ENCODE measurements at regions not wholly inside any gene's neighbourhood (a gene's known extent, or its start where the extent isn't known, plus 50 kb on each side); places are given as distances from the start of the nearest gene placed in this dataset.

DNA sequence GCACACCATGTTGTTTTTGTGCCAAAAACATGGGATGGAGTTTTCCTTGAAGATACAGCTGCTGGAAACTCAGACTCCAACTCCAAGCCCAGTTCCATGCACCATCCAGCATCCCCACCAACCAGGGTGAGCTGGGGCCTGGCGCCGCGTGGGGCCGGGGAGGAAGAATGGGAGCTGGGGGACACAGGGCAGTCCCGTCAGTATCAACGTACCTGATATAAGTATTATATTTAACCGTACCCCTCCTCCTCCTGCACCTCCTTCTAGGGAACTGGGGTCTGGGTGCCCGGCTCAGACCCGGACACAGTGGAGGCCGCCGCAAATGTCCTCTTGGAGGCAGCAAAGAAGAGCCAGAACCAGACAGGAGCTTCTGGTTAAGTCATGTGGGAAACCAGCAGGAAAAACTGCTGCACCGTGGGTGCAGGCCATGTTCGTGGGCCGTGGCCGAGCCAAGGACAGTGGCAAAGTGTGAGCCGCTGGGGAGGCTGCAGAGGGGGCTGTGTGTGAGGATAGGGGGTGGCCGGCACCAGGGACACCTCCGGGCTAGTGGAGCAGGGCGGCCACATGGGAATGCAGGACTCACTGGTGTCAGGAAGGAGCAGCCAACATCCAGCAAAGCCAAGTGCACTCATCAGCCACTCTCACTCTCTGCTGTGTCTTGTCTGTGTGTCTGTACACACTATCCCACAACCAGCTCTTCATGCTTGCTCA lies 112.6 kb downstream of the TMEM18 start:
- no peaks in the 10 kb centered on the region for H3K36me3 ChIP-seq (ENCODE audit: control insufficient read depth in 2 of 2, insufficient read depth in 2 of 2, low read length in 2 of 2)
- no peaks in the 10 kb centered on the region for H3K27me3 ChIP-seq (ENCODE audit: control insufficient read depth in 2 of 2, insufficient read depth in 2 of 2, low read length in 2 of 2)
- no peaks in the 10 kb centered on the region for H3K4me1 ChIP-seq (ENCODE audit: control insufficient read depth in 2 of 2, insufficient read depth in 2 of 2, low read length in 2 of 2)
- no peak overlapping the region for H3K4me3 ChIP-seq (ENCODE audit: low read length in 2 of 2)
- no peak overlapping the region for H3K9ac ChIP-seq (ENCODE audit: low read depth in 1 of 2, low read length in 2 of 2)
- H3K27ac ChIP-seq (ENCODE audit: low read depth in 2 of 2, low read length in 2 of 2): no peak overlapping the region
- H3K9me3 ChIP-seq (ENCODE audit: control insufficient read depth in 2 of 2, low read length in 2 of 2): no peaks in the 10 kb centered on the region

DNA sequence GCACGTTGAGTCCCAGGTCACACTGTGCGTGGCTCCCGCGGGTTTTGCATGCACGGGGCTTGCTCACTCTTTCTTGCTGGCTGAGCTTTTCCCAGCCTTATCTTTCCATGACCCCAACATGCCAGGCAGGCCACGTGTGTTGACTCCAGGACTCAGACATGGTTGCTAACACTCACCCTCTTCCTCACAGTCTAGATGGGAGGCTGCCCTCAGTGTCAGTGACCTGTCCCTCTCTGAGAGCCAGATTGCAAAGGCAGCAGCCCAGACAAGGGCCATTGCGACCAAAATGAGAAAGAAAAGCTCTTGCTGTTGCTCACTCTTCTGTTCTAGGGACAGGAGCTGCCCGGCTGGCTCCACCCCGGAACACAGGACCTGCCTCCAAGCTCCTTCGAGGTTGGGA lies 113.7 kb downstream of the TMEM18 start:
- Histone ChIP-seq H3K9ac (ENCODE audit: low read depth in 1 of 2, low read length in 2 of 2) (no peak overlapping the region), H3K4me3 (ENCODE audit: low read length in 2 of 2) (no peak overlapping the region), H3K9me3 (ENCODE audit: control insufficient read depth in 2 of 2, low read length in 2 of 2) (no peaks in the 10 kb centered on the region), H3K4me1 (ENCODE audit: control insufficient read depth in 2 of 2, insufficient read depth in 2 of 2, low read length in 2 of 2) (no peaks in the 10 kb centered on the region), H3K27ac (ENCODE audit: low read depth in 2 of 2, low read length in 2 of 2) (no peak overlapping the region), H3K27me3 (ENCODE audit: control insufficient read depth in 2 of 2, insufficient read depth in 2 of 2, low read length in 2 of 2) (no peaks in the 10 kb centered on the region), H3K36me3 (ENCODE audit: control insufficient read depth in 2 of 2, insufficient read depth in 2 of 2, low read length in 2 of 2) (no peaks in the 10 kb centered on the region)

DNA sequence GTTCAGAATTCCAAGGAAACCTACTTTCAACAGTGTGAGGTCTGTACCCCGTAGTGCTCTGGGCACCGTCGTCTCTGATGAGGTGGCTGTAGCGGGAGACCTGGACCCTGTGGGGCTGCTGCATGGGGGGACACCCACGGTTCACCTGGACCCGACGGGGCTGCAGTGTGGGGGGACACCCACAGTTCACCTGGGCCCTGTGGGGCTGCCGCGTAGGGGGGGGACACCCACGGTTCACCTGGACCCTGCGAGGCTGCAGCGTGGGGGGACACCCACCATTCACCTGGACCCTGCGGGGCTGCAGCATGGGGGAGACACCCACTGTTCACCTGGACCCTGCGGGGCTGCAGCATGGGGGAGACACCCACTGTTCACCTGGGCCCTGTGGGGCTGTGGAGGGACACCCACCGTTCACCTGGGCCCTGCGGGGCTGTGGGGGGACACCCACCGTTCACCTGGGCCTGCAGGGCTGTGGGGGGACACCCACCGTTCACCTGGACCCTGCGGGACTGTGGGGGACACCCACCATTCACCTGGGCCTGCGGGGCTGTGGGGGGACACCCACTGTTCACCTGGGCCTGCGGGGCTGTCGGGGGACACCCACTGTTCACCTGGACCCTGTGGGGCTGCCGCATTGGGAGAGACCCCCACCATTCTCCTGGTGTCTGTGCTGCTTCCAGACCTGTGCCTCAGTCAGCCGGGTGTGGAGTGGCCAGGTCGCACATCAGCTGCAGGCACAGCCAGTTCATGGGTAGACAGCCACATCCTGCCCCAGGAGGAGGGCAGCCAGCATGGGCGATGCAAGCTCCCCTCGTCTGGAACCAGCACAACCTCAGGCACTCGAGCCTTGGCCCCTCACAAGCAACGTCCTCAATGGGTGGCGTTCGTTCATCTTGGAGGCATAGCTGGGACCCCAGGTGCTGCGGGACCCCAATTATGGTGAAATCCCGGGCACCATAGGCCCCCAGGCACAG lies 114.5 kb downstream of the TMEM18 start:
- H3K27me3 ChIP-seq (ENCODE audit: control insufficient read depth in 2 of 2, insufficient read depth in 2 of 2, low read length in 2 of 2): no peaks in the 10 kb centered on the region
- no peak overlapping the region for H3K9ac ChIP-seq (ENCODE audit: low read depth in 1 of 2, low read length in 2 of 2)
- H3K36me3 ChIP-seq (ENCODE audit: control insufficient read depth in 2 of 2, insufficient read depth in 2 of 2, low read length in 2 of 2): no peaks in the 10 kb centered on the region
- H3K4me3 ChIP-seq (ENCODE audit: low read length in 2 of 2): no peak overlapping the region
- H3K4me1 ChIP-seq (ENCODE audit: control insufficient read depth in 2 of 2, insufficient read depth in 2 of 2, low read length in 2 of 2): no peaks in the 10 kb centered on the region
- no peaks in the 10 kb centered on the region for H3K9me3 ChIP-seq (ENCODE audit: control insufficient read depth in 2 of 2, low read length in 2 of 2)
- no peak overlapping the region for H3K27ac ChIP-seq (ENCODE audit: low read depth in 2 of 2, low read length in 2 of 2)

DNA sequence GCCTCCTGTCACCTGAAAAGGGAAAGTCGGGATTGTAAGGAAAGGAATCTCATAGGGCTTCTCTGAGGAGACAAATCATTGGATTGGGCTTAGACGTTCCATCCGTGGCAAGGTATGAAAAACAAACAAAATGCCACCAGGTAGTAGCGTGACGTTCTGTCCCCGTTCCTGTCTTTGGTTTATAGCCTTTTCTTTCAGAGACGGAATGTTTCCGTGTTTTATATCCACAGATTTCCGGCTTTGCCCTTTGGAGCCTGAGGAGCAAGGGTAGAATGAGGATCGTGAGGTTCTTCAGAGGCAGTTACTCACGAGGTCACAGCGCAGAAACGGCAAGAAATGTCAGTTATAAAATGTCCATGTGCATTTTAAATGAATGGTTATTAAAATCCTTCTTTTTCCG lies 118.3 kb downstream of the TMEM18 start:
- H3K27me3 ChIP-seq (ENCODE audit: control insufficient read depth in 2 of 2, insufficient read depth in 2 of 2, low read length in 2 of 2): peaks cover 0 to 2% of the 10 kb centered on the region in 2 donors
- no peaks in the 10 kb centered on the region for H3K36me3 ChIP-seq (ENCODE audit: control insufficient read depth in 2 of 2, insufficient read depth in 2 of 2, low read length in 2 of 2)
- no peak overlapping the region for H3K9ac ChIP-seq (ENCODE audit: low read depth in 1 of 2, low read length in 2 of 2)
- no peak overlapping the region for H3K27ac ChIP-seq (ENCODE audit: low read depth in 2 of 2, low read length in 2 of 2)
- H3K9me3 ChIP-seq (ENCODE audit: control insufficient read depth in 2 of 2, low read length in 2 of 2): no peaks in the 10 kb centered on the region
- H3K4me3 ChIP-seq (ENCODE audit: low read length in 2 of 2): peak overlapping the region in 1 of 2 donors; percentile 50
- no peaks in the 10 kb centered on the region for H3K4me1 ChIP-seq (ENCODE audit: control insufficient read depth in 2 of 2, insufficient read depth in 2 of 2, low read length in 2 of 2)

DNA sequence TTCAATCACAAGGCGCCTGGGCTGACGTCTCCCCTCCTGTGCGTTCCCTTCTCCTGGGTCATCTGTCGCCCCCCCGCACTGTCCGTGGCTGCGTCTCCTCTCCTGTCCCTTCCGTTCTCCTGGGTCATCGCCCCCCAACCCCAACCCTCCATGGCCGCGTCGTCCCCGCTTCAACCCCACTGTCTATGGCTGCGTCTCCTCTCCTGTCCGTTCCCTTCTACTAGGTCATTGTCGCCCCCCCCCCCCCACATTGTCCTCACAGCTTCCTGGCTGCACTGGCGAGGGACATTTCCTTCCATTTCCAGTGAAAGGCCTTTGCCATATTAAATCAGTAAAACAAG lies 118.9 kb downstream of the TMEM18 start:
- H3K4me3 ChIP-seq (ENCODE audit: low read length in 2 of 2): peak overlapping the region in 1 of 2 donors; percentile 48
- H3K9me3 ChIP-seq (ENCODE audit: control insufficient read depth in 2 of 2, low read length in 2 of 2): no peaks in the 10 kb centered on the region
- peaks cover 0 to 2% of the 10 kb centered on the region in 2 donors for H3K27me3 ChIP-seq (ENCODE audit: control insufficient read depth in 2 of 2, insufficient read depth in 2 of 2, low read length in 2 of 2)
- no peaks in the 10 kb centered on the region for H3K36me3 ChIP-seq (ENCODE audit: control insufficient read depth in 2 of 2, insufficient read depth in 2 of 2, low read length in 2 of 2)
- no peak overlapping the region for H3K9ac ChIP-seq (ENCODE audit: low read depth in 1 of 2, low read length in 2 of 2)
- no peaks in the 10 kb centered on the region for H3K4me1 ChIP-seq (ENCODE audit: control insufficient read depth in 2 of 2, insufficient read depth in 2 of 2, low read length in 2 of 2)
- no peak overlapping the region for H3K27ac ChIP-seq (ENCODE audit: low read depth in 2 of 2, low read length in 2 of 2)

DNA sequence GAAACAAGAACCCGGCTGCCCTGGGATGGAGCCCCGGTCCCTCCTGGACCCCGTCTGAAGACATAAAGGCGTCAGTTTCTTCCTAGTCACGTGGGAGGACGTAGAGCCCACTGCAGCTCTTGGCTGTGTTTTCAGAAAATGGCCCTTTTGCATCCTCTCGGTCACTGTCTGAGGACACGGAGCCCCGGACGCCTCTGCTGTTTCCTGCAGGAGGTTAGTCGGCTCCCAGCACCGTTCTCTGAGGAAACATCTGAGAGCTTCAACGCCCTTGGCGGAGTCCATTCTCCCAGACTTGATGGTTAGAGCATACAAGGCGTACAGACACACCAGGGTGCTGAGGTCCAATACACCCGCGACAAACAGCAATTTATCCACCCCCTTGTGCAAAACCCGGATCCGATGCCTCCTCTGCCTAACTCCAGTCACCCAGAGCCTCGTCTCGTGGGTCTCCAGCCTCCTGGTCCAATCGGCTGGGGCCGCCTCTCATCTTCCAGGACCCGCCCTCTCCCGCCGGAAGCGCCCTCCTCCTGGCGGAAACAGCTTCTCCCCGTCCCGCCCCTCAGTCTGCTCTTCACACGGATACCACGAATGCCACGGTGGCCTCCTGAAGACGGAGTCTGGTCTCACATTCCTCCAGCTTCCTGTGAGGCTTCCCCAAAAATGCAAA lies 119.4 kb downstream of the TMEM18 start:
- Histone ChIP-seq H3K9ac (ENCODE audit: low read depth in 1 of 2, low read length in 2 of 2) (no peak overlapping the region), H3K4me1 (ENCODE audit: control insufficient read depth in 2 of 2, insufficient read depth in 2 of 2, low read length in 2 of 2) (no peaks in the 10 kb centered on the region), H3K4me3 (ENCODE audit: low read length in 2 of 2) (peak overlapping the region in 1 of 2 donors; percentile 48), H3K36me3 (ENCODE audit: control insufficient read depth in 2 of 2, insufficient read depth in 2 of 2, low read length in 2 of 2) (no peaks in the 10 kb centered on the region), H3K9me3 (ENCODE audit: control insufficient read depth in 2 of 2, low read length in 2 of 2) (no peaks in the 10 kb centered on the region), H3K27me3 (ENCODE audit: control insufficient read depth in 2 of 2, insufficient read depth in 2 of 2, low read length in 2 of 2) (peaks cover 0 to 2% of the 10 kb centered on the region in 2 donors), H3K27ac (ENCODE audit: low read depth in 2 of 2, low read length in 2 of 2) (no peak overlapping the region)

DNA sequence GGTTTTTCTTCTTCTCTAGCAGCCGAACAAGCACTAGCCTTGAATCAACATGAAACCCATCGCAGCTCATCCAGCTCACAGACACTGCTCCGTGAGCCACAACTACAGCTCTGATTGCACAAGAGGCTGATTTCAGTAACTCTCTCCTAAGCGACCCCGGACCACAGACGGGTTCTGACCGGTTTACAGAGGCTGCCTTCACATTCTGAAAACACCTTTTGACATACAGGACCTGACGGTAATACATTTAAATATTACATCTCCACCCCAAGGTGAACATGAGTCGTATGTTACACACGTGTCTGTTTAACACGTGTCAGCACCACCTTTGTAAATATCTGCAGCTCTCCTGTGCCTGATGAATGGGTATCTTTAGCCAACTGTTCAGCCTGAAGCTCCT lies 120.7 kb downstream of the TMEM18 start:
- no peak overlapping the region for H3K9ac ChIP-seq (ENCODE audit: low read depth in 1 of 2, low read length in 2 of 2)
- H3K27me3 ChIP-seq (ENCODE audit: control insufficient read depth in 2 of 2, insufficient read depth in 2 of 2, low read length in 2 of 2): peaks cover 0 to 2% of the 10 kb centered on the region in 2 donors
- no peaks in the 10 kb centered on the region for H3K9me3 ChIP-seq (ENCODE audit: control insufficient read depth in 2 of 2, low read length in 2 of 2)
- H3K4me1 ChIP-seq (ENCODE audit: control insufficient read depth in 2 of 2, insufficient read depth in 2 of 2, low read length in 2 of 2): no peaks in the 10 kb centered on the region
- no peaks in the 10 kb centered on the region for H3K36me3 ChIP-seq (ENCODE audit: control insufficient read depth in 2 of 2, insufficient read depth in 2 of 2, low read length in 2 of 2)
- H3K4me3 ChIP-seq (ENCODE audit: low read length in 2 of 2): no peak overlapping the region
- H3K27ac ChIP-seq (ENCODE audit: low read depth in 2 of 2, low read length in 2 of 2): no peak overlapping the region

DNA sequence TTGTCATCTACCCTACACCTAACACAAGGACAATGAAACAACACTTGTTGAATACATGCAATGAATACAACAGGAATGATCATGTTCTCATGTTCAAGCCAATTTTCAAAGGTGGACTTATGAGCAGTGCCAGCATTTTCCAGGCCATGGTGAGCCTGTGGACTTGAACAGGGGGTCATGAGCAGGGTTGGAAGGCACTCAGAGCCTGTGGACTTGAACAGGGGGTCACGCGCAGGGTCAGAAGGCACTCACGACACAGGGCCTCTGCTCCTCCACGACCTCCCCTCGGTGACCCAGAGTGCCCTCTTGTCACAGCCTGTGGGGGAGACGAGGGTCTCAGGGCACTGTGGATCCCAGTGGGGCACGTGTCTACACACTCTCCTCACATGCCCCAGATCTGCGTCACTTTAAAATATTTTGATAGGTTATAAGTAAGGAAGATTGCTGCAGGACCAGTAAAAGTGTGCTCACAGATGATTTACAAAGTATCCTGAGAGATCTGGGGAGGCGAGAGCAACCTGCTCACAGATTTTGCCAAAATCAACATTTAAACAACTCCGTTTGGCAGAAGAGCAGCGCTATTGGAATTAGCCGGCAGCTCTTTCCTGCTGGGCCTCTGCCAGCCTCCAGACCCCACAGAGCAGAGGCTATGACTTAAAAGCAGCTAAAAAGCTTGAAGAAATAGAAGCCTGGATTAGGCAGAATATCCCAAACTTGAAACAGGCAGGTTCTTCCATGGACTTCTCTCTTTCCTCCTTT lies 121.9 kb downstream of the TMEM18 start:
- H3K27me3 ChIP-seq (ENCODE audit: control insufficient read depth in 2 of 2, insufficient read depth in 2 of 2, low read length in 2 of 2): peaks cover 0 to 2% of the 10 kb centered on the region in 2 donors
- no peak overlapping the region for H3K4me3 ChIP-seq (ENCODE audit: low read length in 2 of 2)
- no peak overlapping the region for H3K27ac ChIP-seq (ENCODE audit: low read depth in 2 of 2, low read length in 2 of 2)

DNA sequence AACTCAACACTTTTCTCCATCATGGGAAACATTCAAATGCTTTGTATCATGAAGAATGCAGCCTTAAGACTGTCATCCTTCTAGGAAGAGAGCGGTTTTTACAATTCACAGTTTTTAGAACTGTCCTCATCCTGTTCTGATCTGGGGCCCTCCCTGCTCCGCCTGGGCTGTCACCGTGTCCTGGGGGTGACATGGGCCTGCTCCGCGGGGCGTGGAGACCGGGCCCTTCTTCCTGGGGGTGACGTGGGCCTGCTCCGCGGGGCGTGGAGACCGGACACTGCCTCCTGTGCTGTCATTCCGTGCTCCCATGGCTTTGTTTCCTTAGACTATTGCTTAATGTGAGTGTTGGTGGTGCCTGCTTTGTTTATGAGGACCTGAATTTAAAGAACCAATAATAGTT lies 122.8 kb downstream of the TMEM18 start:
- no peaks in the 10 kb centered on the region for H3K9me3 ChIP-seq (ENCODE audit: control insufficient read depth in 2 of 2, low read length in 2 of 2)
- H3K36me3 ChIP-seq (ENCODE audit: control insufficient read depth in 2 of 2, insufficient read depth in 2 of 2, low read length in 2 of 2): no peaks in the 10 kb centered on the region
- no peak overlapping the region for H3K4me3 ChIP-seq (ENCODE audit: low read length in 2 of 2)
- H3K4me1 ChIP-seq (ENCODE audit: control insufficient read depth in 2 of 2, insufficient read depth in 2 of 2, low read length in 2 of 2): no peaks in the 10 kb centered on the region
- no peak overlapping the region for H3K27ac ChIP-seq (ENCODE audit: low read depth in 2 of 2, low read length in 2 of 2)
- peaks cover 0 to 2% of the 10 kb centered on the region in 2 donors for H3K27me3 ChIP-seq (ENCODE audit: control insufficient read depth in 2 of 2, insufficient read depth in 2 of 2, low read length in 2 of 2)
- H3K9ac ChIP-seq (ENCODE audit: low read depth in 1 of 2, low read length in 2 of 2): no peak overlapping the region

More for the DNA sequence above, 121.9 kb downstream of the TMEM18 start:
- Histone ChIP-seq H3K9me3 (ENCODE audit: control insufficient read depth in 2 of 2, low read length in 2 of 2) (no peaks in the 10 kb centered on the region), H3K4me1 (ENCODE audit: control insufficient read depth in 2 of 2, insufficient read depth in 2 of 2, low read length in 2 of 2) (no peaks in the 10 kb centered on the region), H3K9ac (ENCODE audit: low read depth in 1 of 2, low read length in 2 of 2) (peak overlapping the region in 1 of 2 donors; percentile 0), H3K36me3 (ENCODE audit: control insufficient read depth in 2 of 2, insufficient read depth in 2 of 2, low read length in 2 of 2) (no peaks in the 10 kb centered on the region)

Data from mucosa of rectum (tissue), 2 donors.